NCI-H82 (cell line): ENCODE measurements at regions not wholly inside any gene's neighbourhood (a gene's known extent, or its start where the extent isn't known, plus 50 kb on each side); places are given as distances from the start of the nearest gene placed in this dataset.
A peak's percentile ranks its signal among the peaks of the same experiment; 100 is the strongest.
"Not testable (repeated sequence)": the region's sequence is repeated elsewhere in the genome, so short reads cannot be mapped to it uniquely, and the experiment has no call there.

Source experiments
- DNase-seq: peaks from one replicate; lab custom pipeline; 2025; lab: John Stamatoyannopoulos, UW

DNA sequence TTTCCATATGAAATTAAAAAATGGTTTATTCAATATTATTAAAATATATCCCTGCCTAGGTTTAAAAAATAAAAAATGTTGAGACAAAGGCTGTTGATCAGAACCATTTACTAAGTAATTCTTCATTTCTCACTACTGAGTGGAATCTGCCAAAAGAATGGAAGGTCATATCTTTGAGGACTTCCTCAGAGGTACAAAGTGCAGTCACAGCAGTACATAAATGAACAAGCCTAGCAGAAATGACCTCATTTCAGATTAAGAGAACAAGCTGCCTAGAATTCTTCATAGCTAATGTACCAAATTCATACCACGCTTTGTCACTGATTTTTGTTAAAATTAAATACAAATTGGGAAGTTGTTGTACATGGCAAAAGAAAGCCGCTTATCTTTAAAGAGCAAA lies 318.9 kb upstream of the TFPI start:
- no peak for DNase-seq

DNA sequence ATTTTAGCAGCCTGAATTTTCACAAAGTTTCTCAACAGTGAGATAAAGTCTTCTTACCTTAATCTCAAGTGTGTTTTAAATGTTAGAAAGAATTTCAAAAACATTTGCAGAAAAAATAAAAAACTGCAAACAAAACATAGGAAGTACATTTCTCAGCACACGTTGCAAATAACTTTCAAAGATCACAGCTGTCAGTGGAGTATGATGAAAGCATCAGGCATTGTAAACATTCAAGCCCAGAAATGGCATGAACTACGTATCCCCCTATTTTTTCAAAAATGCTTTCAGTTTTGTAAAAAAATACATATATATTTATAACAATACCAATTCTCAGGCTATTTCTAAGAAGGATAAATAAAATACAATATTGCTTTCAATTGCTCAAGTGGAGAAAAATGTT lies 320.6 kb upstream of the TFPI start:
- DNase-seq, result no peak

GRCh38 chr2:187875261-187876141 lies 321.3 kb upstream of the TFPI start:
- no peak for DNase-seq

DNA sequence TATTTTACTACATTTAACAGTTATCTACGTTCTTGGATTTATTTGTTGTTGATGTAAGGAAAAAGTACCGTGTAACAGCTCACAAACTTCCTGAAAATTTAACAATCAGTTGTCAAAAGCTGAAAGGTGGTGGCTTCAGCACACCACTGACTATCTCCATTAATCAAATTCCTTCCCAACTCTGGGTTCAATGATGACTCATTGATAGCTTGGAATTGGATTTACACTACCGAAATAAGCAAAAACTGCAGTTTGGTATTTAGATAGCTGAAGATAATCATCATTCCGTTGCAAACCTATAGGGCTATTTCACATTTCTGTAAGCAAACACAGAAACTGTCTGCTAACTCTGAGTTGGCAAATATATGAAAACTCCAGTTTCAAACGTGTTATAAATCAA lies 322.3 kb upstream of the TFPI start:
- no peak for DNase-seq

DNA sequence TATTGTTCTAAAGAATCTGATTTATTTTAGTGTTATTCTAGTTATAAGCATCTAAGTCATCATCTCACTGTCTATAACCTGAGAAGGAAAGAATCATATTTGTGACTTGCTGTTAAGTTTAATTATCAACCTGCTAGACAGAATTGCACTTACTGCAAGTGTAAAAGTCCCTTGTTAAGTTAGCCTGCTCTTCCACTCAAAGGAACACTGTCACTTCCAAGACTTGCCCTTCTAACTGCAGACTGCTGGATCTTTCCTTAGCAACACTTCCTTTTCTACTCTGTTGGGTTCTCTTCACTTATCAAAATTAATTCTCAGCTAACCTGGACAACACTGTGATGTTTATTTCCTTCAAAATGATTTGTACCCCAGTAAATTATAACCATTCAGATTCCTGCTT lies 323.2 kb upstream of the TFPI start:
- no peak for DNase-seq

DNA sequence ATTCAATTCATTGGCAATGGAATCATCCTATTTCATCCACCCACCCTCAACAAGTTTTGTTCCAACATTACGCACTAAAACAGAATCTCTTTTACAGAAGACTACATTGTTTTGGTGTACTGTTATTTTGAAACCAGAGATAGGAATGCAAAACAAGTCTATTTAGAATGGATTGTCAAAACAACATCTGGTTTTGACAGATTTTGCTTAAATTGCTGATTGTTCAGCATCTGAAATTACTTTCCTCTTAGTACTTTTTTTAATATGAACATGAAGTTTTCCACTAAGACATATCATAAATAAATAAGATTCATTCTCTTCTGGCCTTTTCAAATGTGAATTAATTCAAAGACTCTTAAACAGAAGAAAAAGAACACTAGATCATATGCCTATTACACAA lies 323.9 kb upstream of the TFPI start:
- no peak for DNase-seq

DNA sequence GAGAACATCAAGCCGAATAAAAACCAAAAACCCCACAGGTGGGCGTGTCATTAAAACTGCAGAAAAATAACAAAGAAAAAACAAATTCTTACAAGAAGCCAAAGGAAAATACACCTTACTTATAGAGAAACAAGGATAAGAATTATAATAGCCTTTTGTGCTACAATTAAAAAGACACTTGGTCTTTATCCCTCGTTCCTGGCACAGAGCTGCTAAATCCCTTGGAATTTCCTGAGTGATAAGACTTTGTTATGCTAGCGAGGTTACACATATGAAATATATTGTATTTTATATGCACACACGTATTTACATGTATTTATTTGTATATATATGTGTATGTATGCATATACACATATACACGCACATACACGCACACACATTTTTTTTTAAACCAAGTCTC lies 325.3 kb upstream of the TFPI start:
- no peak for DNase-seq

DNA sequence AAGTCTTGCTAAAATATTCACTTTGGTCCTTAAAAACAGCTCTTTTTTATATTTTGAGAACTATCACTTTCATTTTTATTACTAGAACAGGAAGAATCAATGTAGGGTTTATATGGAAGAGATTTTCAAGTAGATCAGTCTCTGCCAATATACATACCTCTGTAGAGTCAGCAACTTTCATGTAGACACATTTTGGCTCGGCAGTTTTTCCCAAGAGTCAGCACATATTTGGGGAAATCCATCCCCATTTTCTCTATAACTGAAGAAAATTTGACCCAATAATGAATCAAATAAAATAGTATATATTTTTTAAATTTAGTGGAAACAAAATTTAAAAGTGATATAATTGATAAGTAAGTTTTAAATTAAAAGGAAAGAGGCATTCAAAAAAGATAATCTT lies 329.8 kb upstream of the TFPI start:
- no peak for DNase-seq

DNA sequence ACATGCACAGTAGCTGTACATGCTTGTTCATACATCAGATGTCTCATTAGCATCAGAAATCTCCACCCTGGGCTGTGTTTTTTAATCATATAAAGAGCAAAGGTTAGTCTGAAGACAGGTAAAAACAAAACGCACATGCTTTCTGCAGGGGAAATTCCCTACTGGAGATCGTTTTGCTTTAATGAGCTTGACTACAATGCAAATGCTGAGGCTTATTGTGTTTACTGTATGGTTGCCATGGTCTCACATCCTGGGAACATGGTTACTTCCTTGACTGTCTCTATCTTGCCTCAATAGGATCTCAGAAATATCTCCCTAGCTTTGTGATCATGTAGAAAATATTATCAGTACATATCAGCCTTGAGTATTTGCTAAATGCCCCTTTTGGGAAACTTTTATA lies 336.5 kb upstream of the TFPI start:
- no peak for DNase-seq

DNA sequence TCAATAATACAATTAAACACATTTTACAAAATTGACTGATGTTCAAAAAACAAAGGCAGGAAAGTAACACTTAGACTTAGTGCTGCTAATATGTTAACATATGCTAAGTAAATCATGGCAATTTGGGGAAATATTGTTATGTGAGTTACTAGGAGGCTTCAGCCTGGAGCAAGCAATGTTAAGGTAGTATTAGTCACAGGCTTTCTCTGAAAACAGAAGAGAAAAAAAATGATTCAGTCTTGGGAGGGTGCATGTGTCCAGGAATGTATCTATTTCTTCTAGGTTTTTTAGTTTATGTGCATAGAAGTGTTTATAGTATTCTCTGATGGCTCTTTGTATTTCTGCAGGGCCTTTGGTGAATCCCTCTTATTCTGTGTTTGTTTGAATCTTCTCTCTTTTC lies 345.8 kb upstream of the TFPI start:
- no peak for DNase-seq

- DNase-seq, result no peak
Observed at GRCh38 chr2:187906021-187906420, 351.8 kb upstream of the TFPI start.

DNA sequence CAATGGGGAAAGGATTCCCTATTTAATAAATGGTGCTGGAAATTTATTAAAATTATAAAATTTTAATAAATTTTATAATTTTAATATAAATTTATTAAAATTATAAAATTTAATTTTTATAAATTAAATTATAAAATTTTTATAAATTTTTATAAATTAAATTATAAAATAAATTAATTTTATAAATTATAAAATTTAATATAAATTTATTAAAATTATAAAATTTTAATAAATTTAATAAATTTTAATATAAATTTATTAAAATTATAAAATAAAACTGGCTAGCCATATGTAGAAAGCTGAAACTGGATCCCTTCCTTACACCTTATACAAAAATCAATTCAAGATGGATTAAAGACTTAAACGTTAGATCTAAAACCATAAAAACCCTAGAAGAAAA lies 356.7 kb upstream of the TFPI start:
- DNase-seq, result not testable (repeated sequence)

GRCh38 chr2:187912950-187913349 lies 358.7 kb upstream of the TFPI start:
- DNase-seq, result no peak

DNA sequence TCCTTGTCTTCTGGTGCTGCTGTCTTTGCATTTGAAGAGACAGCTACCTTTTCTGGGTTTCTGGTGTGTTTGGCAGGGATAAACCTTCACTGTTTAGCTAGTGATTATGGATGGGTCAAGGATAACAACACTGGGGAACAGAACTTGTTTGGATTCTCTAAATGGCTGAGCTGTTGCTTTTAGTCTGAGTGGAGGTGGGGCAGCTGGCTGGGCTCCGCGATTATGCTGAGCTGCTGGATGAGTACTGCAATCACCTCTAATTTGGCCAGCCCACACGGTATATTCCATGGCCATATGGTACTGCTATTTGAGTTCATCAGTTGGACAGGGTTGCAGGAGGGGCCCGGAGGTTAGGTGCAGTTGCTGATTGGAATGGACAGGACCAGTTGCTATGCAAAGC lies 361.6 kb upstream of the TFPI start:
- DNase-seq, result peak; percentile 92

- peak; percentile 35 for DNase-seq
Observed at GRCh38 chr2:187916799-187917198, 362.6 kb upstream of the TFPI start.

DNA sequence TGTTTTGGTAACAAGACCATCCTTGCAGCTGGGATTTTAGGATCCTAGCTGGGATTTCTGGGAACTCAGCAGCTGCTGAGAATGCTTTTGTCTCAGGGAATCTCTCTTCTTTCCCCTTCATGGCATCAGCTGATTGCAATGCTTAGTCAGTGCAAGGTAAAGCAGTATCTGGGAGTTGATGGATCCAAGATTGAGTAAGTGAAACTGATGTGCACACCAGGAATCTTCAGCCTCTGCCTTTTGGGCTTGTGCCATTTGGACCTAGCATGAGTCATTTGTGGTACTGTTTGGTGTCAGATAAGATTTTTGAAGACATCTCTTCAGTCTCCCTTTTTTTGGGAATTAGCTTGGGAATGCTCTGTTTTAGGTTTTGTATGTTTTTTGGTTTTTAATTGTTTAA lies 363.3 kb upstream of the TFPI start:
- DNase-seq, result no peak

DNA sequence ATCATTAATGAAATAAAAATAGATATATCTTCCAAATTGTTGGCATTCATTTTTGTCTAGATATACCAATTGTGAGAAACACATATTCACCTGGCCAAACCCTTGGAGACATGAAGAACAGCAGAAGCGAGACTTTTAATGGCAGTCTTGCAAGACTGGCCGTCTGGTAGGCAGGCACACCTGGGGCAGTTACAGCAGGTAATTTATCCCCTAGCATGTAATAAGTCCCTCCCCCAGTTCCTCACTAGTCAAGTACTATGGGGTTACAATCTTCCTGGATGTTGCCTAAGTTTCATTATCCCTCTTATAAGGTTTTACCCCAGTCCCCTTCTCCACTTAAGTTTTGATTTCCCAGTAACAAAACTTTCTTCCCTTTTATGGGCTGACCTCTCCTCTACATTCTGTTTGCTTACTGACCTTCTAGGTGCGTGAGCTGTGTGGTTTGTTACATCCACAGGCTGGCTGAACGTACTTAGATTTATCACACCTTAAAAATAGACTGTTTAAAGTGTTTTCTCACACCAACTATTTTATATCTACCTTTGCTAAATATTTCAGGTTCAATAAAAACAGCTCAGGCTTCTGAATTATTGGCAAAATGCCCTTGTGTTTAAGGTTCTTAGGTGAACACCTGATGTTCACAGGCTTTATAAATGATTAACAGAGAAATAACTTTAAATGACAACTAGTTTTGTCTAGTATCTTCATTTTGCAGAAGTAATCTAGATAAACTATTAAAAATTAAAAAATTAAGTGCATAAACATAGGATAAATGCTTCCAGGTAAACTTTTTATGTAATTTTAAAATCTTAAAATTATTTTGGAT lies 365.0 kb upstream of the TFPI start:
- DNase-seq, result no peak

GRCh38 chr2:187920511-187920910 lies 366.3 kb upstream of the TFPI start:
- no peak for DNase-seq

- no peak for DNase-seq
Observed at GRCh38 chr2:187922846-187923245, 368.6 kb upstream of the TFPI start.

DNA sequence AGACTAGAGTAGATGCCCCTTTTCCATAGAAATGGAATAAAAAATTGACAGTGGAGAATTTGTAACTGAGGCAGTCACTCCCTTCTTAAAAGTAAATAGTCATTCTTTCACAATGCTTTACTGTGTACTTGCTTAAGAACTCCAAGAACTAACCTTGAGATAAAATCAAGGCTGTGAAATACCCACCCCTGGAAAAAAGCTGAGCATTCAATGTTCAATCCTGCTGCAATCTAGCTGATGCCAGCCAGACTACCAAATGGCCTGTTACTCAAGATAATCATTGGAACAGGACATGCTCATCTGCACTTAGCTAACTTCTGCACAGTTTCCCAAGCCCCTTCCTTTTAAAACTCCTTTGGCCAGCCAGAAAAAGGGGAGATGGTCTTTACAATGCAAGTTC lies 367.4 kb upstream of the GULP1 start:
- DNase-seq, result no peak

GRCh38 chr2:187934236-187934635 lies 357.4 kb upstream of the GULP1 start:
- no peak for DNase-seq

DNA sequence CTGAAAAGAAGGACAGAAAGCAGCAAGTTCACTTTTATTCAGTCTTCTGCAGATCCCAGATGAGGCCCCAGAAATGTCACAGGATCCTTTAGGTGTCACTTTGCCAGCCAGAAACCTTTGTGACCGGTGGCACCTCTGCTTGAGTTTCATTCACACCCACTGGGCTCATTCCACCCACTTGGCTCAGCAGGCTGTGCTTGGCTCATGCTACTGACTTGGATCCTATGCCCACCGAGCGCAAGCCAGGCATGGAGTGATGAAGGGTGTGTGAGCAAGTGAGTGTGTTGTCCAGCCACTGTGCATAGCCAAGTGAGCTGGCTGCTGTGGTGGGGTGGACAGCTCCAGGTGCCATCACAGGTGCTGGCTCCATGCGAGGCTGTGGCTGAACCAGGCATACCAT lies 357.0 kb upstream of the GULP1 start:
- no peak for DNase-seq

DNA sequence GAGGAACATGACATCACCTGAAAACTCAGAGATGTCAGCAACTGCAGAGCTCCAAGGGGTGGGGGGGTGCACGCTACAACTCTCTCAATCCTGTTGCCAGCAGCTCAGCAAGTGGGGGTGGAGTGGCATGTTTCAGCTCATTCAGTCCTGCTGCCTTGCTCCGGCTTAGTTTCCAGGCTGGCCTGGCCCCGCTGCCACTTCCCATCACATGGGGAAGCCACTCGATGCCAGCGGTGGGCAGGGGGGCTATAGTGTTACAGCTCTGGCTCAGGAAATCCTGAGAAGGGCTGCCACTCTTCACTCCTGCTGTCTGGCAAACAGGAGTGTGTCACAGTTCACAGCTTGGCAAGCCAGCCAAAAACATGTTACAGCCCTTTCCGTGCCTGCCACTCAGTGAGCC lies 356.5 kb upstream of the GULP1 start:
- no peak for DNase-seq
